ENCODE measurements at regions not wholly inside any gene's neighbourhood (a gene's known extent, or its start where the extent isn't known, plus 50 kb on each side); places are given as distances from the start of the nearest gene placed in this dataset.

DNA sequence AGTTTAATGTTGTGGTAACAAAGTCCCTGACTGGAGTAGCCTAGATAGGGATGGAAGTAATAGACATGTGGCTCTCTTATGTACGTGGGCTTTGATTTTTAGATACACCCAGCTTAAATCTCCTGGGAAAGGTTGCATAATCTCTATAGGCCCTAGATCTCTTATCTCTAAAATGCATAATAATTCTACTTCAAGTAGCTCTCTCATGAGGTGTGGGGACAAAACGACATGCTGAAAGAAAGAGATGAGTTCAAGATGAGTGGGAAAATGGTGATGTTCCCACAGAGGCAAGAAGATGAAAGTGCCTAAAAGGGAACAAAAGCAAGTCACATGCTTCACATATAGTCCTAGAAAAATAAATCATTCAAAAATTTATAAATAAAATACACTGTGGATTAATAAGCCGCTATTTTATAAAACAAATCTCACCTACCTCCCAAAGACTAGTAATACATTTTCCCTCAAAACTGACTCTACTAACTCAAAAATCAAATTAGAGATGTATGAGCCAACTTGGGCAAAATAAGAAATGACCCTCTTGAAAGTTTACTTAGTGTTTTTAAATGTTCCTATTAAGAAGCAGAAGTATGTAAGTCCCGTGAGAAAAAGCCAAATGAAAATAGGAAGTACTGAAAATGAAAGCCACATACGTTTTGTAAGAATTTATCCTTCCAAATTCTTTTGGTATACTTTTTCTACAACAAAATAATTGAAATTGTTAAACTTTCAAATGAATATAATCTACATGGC is 148.2 kb upstream of the ITGA4 start:
- no peak for DNase-seq

GRCh38 chr2:181309586-181309985 is 147.6 kb upstream of the ITGA4 start:
- no peak for DNase-seq

DNA sequence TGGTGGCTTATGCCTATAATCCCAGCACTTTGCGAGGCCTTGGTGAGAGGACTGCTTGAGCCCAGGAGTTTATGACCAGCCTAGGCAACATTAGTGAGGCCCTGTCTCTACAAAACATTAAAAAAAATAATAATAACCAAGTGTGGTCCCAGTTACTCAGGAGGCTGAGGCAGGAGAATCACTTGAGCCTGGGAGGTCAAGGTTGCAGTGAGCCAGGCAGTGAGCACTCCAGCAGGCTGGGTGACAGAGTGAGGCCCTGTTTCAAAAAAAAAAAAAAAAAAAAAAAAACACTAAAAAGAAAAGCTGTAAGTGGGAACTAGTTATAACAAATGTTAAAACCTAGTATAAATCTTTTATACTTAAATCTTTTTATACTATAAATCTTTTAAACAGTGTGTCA is 146.2 kb upstream of the ITGA4 start:
- DNase-seq: no peak

DNA sequence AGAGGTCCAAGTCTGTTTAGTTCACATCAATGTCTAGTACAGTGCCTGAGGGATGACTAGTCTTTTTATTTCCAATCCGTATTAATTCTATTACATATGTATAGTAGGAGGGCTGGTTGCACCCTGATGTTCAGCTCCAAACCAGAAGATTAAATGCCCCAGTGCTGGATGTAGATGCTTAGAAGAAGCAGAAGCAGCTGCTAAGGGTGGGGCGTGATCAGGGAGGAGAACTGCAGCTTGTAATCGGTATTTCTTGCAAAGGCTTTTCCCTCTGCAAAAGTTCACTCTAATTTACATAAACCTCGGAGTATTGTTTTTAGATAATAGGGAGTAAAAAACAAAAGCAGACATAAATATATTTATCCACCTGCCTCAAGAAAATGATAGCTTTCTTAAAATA is 145.3 kb upstream of the ITGA4 start:
- no peak for DNase-seq

DNA sequence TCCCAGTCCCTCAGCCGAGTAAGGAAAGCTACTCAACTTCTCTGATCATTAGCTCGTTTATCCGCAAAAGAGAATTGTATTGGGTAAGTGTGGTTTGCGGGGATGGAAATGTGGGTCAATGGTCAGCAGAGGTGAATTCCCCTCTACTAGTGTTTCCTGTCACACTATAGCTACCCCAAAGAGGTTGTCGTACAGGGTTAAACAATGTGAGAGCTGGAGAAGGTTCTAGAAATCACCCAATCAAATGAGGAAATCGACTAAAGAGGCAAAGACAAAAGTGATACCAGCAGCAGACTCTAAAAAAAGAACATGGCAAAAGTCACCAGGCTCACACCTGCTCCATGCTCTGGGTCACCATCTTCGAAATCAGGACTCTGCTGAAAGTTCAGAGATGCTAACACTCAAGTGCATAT is 144.7 kb upstream of the ITGA4 start:
- DNase-seq: no peak

- DNase-seq: no peak
Measured at GRCh38 chr2:181313845-181314244, 143.3 kb upstream of the ITGA4 start.

- no peak for DNase-seq
Measured at GRCh38 chr2:181314551-181314950, 142.6 kb upstream of the ITGA4 start.

- no peak for DNase-seq
Measured at GRCh38 chr2:181317511-181317910, 139.7 kb upstream of the ITGA4 start.

DNA sequence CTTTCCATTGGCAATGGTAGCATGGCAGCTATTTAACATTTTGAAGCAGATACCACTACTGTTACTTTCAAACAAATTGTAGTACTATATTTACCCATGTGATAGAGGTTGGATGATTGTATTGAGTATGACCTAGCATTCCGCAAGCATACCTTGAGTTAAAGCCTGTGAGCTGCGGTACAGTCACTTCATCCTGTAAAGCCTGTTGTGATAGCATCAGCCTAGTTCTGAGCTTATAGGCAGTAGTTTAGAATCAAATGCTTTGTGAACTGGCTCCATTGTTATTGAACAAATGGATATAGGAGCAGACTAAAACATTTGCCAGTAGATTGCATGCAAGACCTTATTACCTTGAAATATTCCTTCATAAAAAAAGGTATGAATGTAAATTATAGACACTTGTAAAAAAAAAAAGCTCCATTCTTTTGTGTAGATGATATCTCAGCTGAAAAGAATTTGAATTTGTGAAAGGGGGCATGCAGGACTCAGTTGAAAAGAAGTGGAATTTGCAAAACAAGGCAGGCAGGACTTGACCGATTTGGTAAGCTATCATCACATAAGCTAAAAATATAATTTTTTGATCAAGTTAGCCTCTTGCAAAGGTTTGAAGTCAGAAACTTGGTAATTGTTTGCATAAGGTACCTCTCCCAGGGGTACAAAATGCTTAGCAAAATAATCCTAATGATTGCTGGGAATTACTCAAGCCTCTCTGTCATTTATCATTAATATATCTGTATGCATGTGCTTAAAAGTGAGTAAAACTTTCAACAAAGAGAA is 138.5 kb upstream of the ITGA4 start:
- DNase-seq: no peak

- DNase-seq: no peak
Measured at GRCh38 chr2:181319286-181319685, 137.9 kb upstream of the ITGA4 start.

DNA sequence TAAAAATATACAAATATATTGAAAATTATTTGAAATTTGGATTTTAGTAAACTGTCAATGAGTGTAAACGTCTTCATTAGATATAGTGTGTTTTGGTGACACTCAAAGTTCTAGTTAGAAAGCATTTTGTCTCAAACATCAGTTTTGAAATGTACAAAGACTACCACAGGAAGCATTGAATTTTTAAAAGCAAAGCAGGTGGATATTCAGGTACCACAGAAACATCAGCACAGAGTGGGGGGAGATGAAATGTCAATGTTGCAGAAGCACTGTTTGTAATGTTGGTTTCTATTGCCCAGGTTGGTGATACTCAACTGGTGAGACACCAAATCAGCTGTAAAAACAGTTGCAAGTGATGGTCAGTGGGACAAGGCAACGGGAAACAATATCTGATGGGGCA is 136.5 kb upstream of the ITGA4 start:
- DNase-seq: no peak

GRCh38 chr2:181324912-181325311 is 132.3 kb upstream of the ITGA4 start:
- no peak for DNase-seq

- no peak for DNase-seq
Measured at GRCh38 chr2:181326661-181327060, 130.5 kb upstream of the ITGA4 start.

DNA sequence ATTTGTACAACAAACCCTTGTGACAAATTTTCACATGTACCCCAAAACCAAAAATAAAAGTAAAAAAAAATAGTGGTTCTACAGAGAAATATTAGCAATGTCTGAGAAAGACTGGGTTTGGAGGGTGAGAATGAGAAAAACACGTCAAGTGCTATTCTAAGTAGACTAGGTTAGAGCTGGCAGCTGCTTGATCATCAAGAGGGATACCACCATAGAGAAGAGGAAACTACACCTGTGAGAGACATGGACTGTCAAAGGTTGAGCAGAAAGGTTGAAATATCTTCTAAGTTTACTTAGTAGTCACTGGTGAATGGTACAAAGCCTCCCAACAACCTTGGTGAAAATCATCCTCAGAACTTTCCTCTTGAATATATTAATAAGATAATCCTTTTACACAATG is 126.9 kb upstream of the ITGA4 start:
- no peak for DNase-seq

GRCh38 chr2:181332044-181332605 is 125.1 kb upstream of the ITGA4 start:
- DNase-seq: no peak

DNA sequence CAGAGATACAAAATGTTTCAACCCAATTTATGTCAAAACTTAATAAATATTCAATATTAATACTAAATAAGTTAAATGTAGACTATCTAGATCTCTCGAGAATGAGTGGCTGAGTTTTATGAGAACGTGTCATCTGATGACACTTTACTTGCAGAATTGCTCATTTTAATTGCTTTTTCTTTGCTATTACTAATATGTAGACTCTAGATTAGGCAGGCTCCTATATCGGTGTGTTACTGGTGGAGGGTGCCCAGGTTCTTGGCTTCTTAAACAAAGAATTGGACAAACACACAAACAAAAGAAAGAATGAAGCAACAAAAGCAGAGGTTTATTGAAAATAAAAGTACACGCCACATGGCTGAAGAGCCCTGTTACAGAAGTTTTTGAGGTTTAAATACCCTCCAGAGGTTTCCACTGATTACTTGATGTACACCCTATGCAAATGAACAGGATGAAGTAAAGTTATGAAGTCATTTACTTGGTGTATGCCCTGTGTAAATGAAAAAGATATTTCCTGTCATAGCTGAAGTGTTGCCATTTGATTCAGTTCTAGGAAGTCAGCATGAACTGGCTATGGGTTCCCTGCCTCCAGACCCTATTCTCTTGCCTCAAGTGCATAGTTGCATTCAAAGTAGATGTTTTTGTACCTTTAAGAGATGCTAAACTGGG is 122.9 kb upstream of the ITGA4 start:
- DNase-seq: no peak

GRCh38 chr2:181340891-181341290 is 116.3 kb upstream of the ITGA4 start:
- no peak for DNase-seq

- DNase-seq: no peak
Measured at GRCh38 chr2:181341855-181342600, 115.2 kb upstream of the ITGA4 start.

- no peak for DNase-seq
Measured at GRCh38 chr2:181348107-181348837, 108.9 kb upstream of the ITGA4 start.

- DNase-seq: no peak
Measured at GRCh38 chr2:181352158-181352557, 105.0 kb upstream of the ITGA4 start.

DNA sequence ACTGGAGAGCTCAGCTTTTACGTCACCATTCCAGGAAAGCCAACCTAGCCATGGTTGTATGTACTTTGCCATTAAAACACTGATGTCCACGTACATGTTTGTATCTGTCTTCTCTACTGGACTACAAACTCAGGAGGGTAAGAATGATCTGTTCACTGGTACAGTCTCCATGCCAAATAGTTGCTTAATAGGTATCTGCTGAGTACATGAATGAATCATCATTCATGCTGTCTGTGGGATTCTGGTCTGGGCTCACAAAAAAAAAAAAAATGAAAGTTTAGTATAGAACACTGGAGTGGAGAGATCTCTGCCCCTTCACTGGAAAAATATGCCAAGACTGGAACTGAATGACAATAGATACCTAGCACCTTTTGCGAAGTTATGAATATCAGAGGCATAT is 102.6 kb upstream of the ITGA4 start:
- DNase-seq: no peak

DNA sequence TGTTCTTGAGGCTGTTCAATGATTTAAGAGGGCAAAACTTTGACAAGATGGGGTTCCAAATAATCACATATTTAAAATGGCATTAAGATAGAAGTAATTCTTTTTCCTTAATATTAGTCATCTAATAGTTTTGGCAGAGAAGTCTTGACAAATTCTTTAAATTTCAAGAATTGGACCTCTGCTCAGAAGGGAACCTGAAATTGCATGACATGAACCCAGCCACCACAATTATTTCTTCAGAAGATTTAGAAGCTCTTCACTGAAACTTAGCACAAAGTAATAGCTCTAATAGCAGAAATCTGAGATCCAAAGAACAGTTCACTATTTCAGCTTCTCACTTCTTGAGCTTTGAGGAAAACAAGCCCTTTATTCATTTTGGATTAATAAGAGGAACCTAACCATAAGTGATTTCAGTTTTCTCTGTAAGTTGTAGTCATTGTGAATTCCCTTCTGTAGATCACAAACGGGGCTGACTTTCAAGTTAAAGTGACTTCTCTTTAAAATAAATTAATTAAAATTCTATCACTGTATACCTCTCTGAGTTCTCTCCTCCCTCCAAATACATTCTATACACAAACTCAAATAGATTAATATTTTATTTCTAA is 100.6 kb upstream of the ITGA4 start:
- no peak for DNase-seq

All from T-helper 9 cell (primary cell).